ENCODE measurements at regions not wholly inside any gene's neighbourhood (a gene's known extent, or its start where the extent isn't known, plus 50 kb on each side); places are given as distances from the start of the nearest gene placed in this dataset.

DNA sequence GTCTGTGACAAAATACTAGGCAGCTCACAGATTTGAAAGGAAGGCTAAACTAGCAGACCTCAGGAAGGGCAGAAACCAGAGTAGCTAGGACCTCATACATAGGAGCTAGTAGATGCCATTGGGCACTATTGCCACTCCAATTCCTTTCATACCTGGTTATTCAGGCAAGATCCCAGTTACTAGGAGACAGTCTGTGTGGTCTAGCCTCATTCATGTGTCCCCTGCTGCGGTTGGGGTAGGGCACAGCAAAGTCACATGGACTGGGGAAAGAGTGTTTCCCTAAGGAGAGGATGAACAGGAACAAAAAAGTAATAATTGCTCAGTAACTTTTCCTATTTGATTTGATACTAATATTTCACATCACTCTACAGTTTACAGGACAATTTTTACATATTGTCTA lies 204.6 kb upstream of the HEY2 start:
- WGBS, result 64% methylated on average over 1 of the region's 1 CpG
- H3K4me1 ChIP-seq (ENCODE audit: insufficient read depth, low read length), result peaks cover 12% of the 10 kb centered on the region; the same call in 1 of the 2 replicates
- no peaks in the 10 kb centered on the region for H3K36me3 ChIP-seq (ENCODE audit: insufficient read depth, low read length)
- no peaks in the 10 kb centered on the region for H3K27me3 ChIP-seq (ENCODE audit: insufficient read depth, low read length)
- H3K27ac ChIP-seq (ENCODE audit: low read depth, low read length), result no peak overlapping the region
- H3K4me3 ChIP-seq (ENCODE audit: low read length), result no peak overlapping the region
- H3K9ac ChIP-seq (ENCODE audit: low read depth, low read length), result no peak overlapping the region
- H3K9me3 ChIP-seq (ENCODE audit: insufficient read depth, low read depth, low read length), result no peaks in the 10 kb centered on the region

DNA sequence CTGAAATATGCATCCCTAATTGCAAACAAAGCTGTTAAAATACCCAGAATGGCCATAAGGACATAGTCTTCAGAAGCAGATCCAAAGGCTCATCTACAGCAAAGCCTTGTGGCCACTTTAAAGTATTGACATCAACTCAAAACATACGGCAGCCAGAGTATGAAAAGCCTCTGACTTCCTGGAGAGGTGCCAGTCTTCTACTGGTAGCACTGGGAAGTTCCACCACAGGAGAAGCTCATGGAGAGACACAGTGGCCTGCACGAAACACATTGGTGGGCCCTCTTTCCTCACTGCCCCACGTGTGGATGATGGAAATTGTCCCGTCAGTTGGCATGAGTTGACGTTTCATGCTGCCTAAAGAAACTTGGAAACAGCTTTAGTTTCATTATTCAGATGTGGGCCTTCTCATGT lies 202.6 kb upstream of the HEY2 start:
- no peak overlapping the region for H3K4me3 ChIP-seq (ENCODE audit: low read length)
- H3K36me3 ChIP-seq (ENCODE audit: insufficient read depth, low read length), result no peaks in the 10 kb centered on the region
- no peaks in the 10 kb centered on the region for H3K9me3 ChIP-seq (ENCODE audit: insufficient read depth, low read depth, low read length)
- H3K27ac ChIP-seq (ENCODE audit: low read depth, low read length), result no peak overlapping the region
- H3K4me1 ChIP-seq (ENCODE audit: insufficient read depth, low read length), result peaks cover 16% of the 10 kb centered on the region; the same call in 1 of the 2 replicates
- H3K9ac ChIP-seq (ENCODE audit: low read depth, low read length), result no peak overlapping the region
- H3K27me3 ChIP-seq (ENCODE audit: insufficient read depth, low read length), result no peaks in the 10 kb centered on the region
- 86% methylated on average over 5 of the region's 5 CpGs for whole genome bisulfite sequencing

DNA sequence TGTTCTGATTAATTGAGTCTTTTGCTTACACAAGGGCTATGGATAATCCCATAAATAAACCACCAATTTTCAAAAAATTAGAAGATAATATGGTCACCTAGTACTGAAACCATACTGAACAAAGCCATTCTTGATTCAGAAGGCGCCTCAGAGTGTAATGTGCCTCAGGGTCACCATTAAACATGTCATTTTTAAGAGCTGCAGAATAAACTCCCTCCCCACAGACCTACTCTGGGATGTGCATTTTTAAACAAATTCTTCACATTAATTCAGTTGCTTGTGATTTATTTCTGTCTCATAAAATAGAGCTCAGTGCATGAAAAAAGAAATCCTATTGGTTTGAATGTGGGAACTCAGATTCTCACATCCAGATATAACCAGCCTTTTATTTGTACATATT lies 202.1 kb upstream of the HEY2 start:
- no peak overlapping the region for H3K4me3 ChIP-seq (ENCODE audit: low read length)
- H3K36me3 ChIP-seq (ENCODE audit: insufficient read depth, low read length), result no peaks in the 10 kb centered on the region
- H3K9me3 ChIP-seq (ENCODE audit: insufficient read depth, low read depth, low read length), result no peaks in the 10 kb centered on the region
- no peak overlapping the region for H3K27ac ChIP-seq (ENCODE audit: low read depth, low read length)
- 85% methylated on average over 1 of the region's 1 CpG for WGBS
- H3K4me1 ChIP-seq (ENCODE audit: insufficient read depth, low read length), result peaks cover 16% of the 10 kb centered on the region; the same call in 1 of the 2 replicates
- H3K9ac ChIP-seq (ENCODE audit: low read depth, low read length), result no peak overlapping the region
- no peaks in the 10 kb centered on the region for H3K27me3 ChIP-seq (ENCODE audit: insufficient read depth, low read length)

- no CpG with 5 or more reads among the region's 4 CpGs for WGBS
- Histone ChIP-seq H3K9me3 (ENCODE audit: insufficient read depth, low read depth, low read length) (no peaks in the 10 kb centered on the region), H3K27ac (ENCODE audit: low read depth, low read length) (no peak overlapping the region), H3K4me3 (ENCODE audit: low read length) (no peak overlapping the region), H3K36me3 (ENCODE audit: insufficient read depth, low read length) (no peaks in the 10 kb centered on the region), H3K9ac (ENCODE audit: low read depth, low read length) (no peak overlapping the region), H3K27me3 (ENCODE audit: insufficient read depth, low read length) (no peaks in the 10 kb centered on the region), H3K4me1 (ENCODE audit: insufficient read depth, low read length) (peaks cover 16% of the 10 kb centered on the region; the same call in 1 of the 2 replicates)
Measured at GRCh38 chr6:125549202-125549884, 200.1 kb upstream of the HEY2 start.

GRCh38 chr6:125550892-125551291 lies 198.5 kb upstream of the HEY2 start:
- H3K9ac ChIP-seq (ENCODE audit: low read depth, low read length), result no peak overlapping the region
- H3K36me3 ChIP-seq (ENCODE audit: insufficient read depth, low read length), result no peaks in the 10 kb centered on the region
- H3K4me3 ChIP-seq (ENCODE audit: low read length), result no peak overlapping the region
- H3K27me3 ChIP-seq (ENCODE audit: insufficient read depth, low read length), result no peaks in the 10 kb centered on the region
- H3K27ac ChIP-seq (ENCODE audit: low read depth, low read length), result no peak overlapping the region
- 96% methylated on average over 6 of the region's 6 CpGs for WGBS
- H3K4me1 ChIP-seq (ENCODE audit: insufficient read depth, low read length), result peaks cover 16% of the 10 kb centered on the region; the same call in 1 of the 2 replicates
- no peaks in the 10 kb centered on the region for H3K9me3 ChIP-seq (ENCODE audit: insufficient read depth, low read depth, low read length)

GRCh38 chr6:125552819-125553218 lies 196.6 kb upstream of the HEY2 start:
- Histone ChIP-seq H3K27me3 (ENCODE audit: insufficient read depth, low read length) (no peaks in the 10 kb centered on the region), H3K9ac (ENCODE audit: low read depth, low read length) (no peak overlapping the region)
- WGBS, result no CpG with 5 or more reads among the region's 1 CpG

DNA sequence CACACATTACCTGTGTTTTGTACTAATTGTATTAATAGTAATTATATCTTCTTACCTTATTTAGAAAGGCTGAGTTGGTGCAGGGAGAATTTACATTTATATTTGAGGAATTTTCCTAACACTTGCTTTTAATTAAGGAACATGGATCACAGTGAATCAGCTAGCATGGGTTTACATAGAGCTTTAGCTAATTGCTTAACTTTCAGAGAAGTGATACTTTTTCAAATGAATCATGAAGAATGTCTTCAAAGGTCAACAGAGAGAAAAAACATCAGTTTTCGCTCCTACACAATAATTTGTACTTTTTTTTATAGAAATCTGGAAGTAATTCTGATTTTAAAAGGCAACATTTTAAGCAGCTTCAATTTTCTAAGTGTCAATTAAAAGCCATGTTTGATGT lies 195.0 kb upstream of the HEY2 start:
- no peak overlapping the region for H3K27ac ChIP-seq (ENCODE audit: low read depth, low read length)
- H3K4me3 ChIP-seq (ENCODE audit: low read length), result no peak overlapping the region
- WGBS, result no CpG with 5 or more reads among the region's 1 CpG
- H3K36me3 ChIP-seq (ENCODE audit: insufficient read depth, low read length), result no peaks in the 10 kb centered on the region
- no peaks in the 10 kb centered on the region for H3K27me3 ChIP-seq (ENCODE audit: insufficient read depth, low read length)
- no peak overlapping the region for H3K9ac ChIP-seq (ENCODE audit: low read depth, low read length)
- H3K4me1 ChIP-seq (ENCODE audit: insufficient read depth, low read length), result peaks cover 7% of the 10 kb centered on the region; the same call in 1 of the 2 replicates
- no peaks in the 10 kb centered on the region for H3K9me3 ChIP-seq (ENCODE audit: insufficient read depth, low read depth, low read length)

More at GRCh38 chr6:125552819-125553218, 196.6 kb upstream of the HEY2 start:
- no peak overlapping the region for H3K4me3 ChIP-seq (ENCODE audit: low read length)
- H3K36me3 ChIP-seq (ENCODE audit: insufficient read depth, low read length), result no peaks in the 10 kb centered on the region
- H3K4me1 ChIP-seq (ENCODE audit: insufficient read depth, low read length), result peaks cover 16% of the 10 kb centered on the region; the same call in 1 of the 2 replicates
- H3K27ac ChIP-seq (ENCODE audit: low read depth, low read length), result no peak overlapping the region
- H3K9me3 ChIP-seq (ENCODE audit: insufficient read depth, low read depth, low read length), result no peaks in the 10 kb centered on the region

DNA sequence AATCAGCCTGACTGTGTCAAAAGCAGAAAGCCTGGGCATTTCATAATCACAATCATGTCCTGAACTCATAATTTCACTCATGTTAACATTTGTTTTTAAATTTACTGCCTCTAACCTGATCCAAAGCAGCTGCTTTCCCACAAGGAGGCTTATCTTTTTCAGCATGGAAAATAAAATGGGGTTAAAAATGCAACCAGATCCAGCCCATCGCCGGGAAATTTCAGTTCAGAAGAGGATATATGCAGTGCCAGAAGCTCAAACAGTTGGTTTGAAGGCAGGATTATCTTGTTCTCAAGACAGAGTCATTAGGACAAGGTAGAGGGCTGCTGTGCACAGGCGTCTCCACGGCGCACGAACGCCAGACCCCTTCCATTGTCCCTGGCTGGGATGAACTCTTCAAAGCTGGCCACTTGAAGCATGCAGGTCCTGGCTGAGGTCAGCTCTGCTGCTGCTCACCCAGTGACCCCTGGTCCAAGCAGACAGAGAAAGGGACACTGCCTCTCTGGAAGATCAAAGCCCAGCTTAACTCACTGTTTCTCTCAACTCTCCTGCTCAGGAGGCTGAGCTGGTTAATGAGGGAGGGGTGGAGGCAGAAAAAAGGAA lies 191.1 kb upstream of the HEY2 start:
- no peak overlapping the region for H3K4me3 ChIP-seq (ENCODE audit: low read length)
- H3K9me3 ChIP-seq (ENCODE audit: insufficient read depth, low read depth, low read length), result no peaks in the 10 kb centered on the region
- no peak overlapping the region for H3K9ac ChIP-seq (ENCODE audit: low read depth, low read length)
- H3K36me3 ChIP-seq (ENCODE audit: insufficient read depth, low read length), result no peaks in the 10 kb centered on the region
- H3K27me3 ChIP-seq (ENCODE audit: insufficient read depth, low read length), result no peaks in the 10 kb centered on the region
- H3K27ac ChIP-seq (ENCODE audit: low read depth, low read length), result no peak overlapping the region
- no peaks in the 10 kb centered on the region; the same call in 1 of the 2 replicates for H3K4me1 ChIP-seq (ENCODE audit: insufficient read depth, low read length)
- WGBS, result 84% methylated on average over 7 of the region's 7 CpGs

GRCh38 chr6:125558907-125559306 lies 190.5 kb upstream of the HEY2 start:
- Histone ChIP-seq H3K4me3 (ENCODE audit: low read length) (no peak overlapping the region), H3K36me3 (ENCODE audit: insufficient read depth, low read length) (no peaks in the 10 kb centered on the region), H3K27me3 (ENCODE audit: insufficient read depth, low read length) (no peaks in the 10 kb centered on the region), H3K27ac (ENCODE audit: low read depth, low read length) (no peak overlapping the region), H3K9me3 (ENCODE audit: insufficient read depth, low read depth, low read length) (no peaks in the 10 kb centered on the region), H3K9ac (ENCODE audit: low read depth, low read length) (no peak overlapping the region), H3K4me1 (ENCODE audit: insufficient read depth, low read length) (no peaks in the 10 kb centered on the region; the same call in 1 of the 2 replicates)
- 80% methylated on average over 3 of the region's 3 CpGs for WGBS

DNA sequence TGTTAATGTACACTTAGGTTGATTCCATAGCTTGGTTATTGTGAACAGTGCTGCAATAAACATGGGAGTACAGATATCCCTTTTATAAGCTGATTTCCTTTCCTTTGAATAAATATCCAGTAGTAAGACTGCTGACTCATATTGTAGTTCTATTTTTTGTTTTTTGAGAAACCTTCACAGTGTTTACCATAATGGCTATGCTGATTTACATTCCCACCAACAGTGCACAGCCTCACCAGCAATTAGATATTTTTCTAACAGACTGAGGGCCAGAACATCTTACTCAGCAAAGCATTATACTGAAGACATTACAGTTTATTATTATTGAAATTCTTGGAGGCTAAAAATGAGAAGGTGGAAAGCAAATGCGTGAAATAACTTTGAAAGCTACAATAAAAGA lies 187.3 kb upstream of the HEY2 start:
- 100% methylated on average over 1 of the region's 1 CpG for WGBS
- Histone ChIP-seq H3K27ac (ENCODE audit: low read depth, low read length) (no peak overlapping the region), H3K27me3 (ENCODE audit: insufficient read depth, low read length) (no peaks in the 10 kb centered on the region), H3K36me3 (ENCODE audit: insufficient read depth, low read length) (no peaks in the 10 kb centered on the region), H3K4me3 (ENCODE audit: low read length) (no peak overlapping the region), H3K9ac (ENCODE audit: low read depth, low read length) (no peak overlapping the region), H3K9me3 (ENCODE audit: insufficient read depth, low read depth, low read length) (no peaks in the 10 kb centered on the region), H3K4me1 (ENCODE audit: insufficient read depth, low read length) (peaks cover 5% of the 10 kb centered on the region; the same call in 1 of the 2 replicates)

GRCh38 chr6:125564941-125565340 lies 184.5 kb upstream of the HEY2 start:
- H3K4me3 ChIP-seq (ENCODE audit: low read length), result no peak overlapping the region
- H3K36me3 ChIP-seq (ENCODE audit: insufficient read depth, low read length), result no peaks in the 10 kb centered on the region
- H3K27me3 ChIP-seq (ENCODE audit: insufficient read depth, low read length), result no peaks in the 10 kb centered on the region
- peaks cover 5% of the 10 kb centered on the region; the same call in 1 of the 2 replicates for H3K4me1 ChIP-seq (ENCODE audit: insufficient read depth, low read length)
- no peak overlapping the region for H3K27ac ChIP-seq (ENCODE audit: low read depth, low read length)
- no peak overlapping the region for H3K9ac ChIP-seq (ENCODE audit: low read depth, low read length)
- no peaks in the 10 kb centered on the region for H3K9me3 ChIP-seq (ENCODE audit: insufficient read depth, low read depth, low read length)
- WGBS, result 88% methylated on average over 5 of the region's 5 CpGs
